Right lobe of liver (tissue), 6 donors: ENCODE measurements at regions not wholly inside any gene's neighbourhood (a gene's known extent, or its start where the extent isn't known, plus 50 kb on each side); places are given as distances from the start of the nearest gene placed in this dataset.
A peak's percentile ranks its signal among the peaks of the same experiment; 100 is the strongest.

Source experiments
- ATAC-seq, 4 donors: fragments of 200-7000 bp; cut with Tn5 transposase; one replicate each; pipeline ENCODE4 v1.9.1; 2020; ENCODE audit warnings: mild to moderate bottlenecking in 4 of 4, moderate library complexity in 4 of 4
- DNase-seq, 3 donors: peaks; one replicate each; pipeline ENCODE4 v3.0.0-alpha.2; 2020
- H3K27ac ChIP-seq, 3 donors: fragments of 200-600 bp; one replicate each; pipeline ENCODE4 v1.8.0; 2022
- H3K27me3 ChIP-seq, 2 donors: fragments of 200-600 bp; one replicate each; pipeline ENCODE4 v1.8.0; 2022
- H3K36me3 ChIP-seq, 4 donors: fragments of 200-600 bp; sonication (generic) in 1 of 4; one replicate each; pipeline versions ENCODE4 v1.5.1 to v1.8.0; 2017 to 2022; ENCODE audit warnings: control low read depth in 1 of 4
- H3K4me1 ChIP-seq, 4 donors: fragments of 200-600 bp; sonication (generic) in 1 of 4; one replicate each; pipeline versions ENCODE4 v1.5.1 to v1.8.0; 2017 to 2022; ENCODE audit warnings: control low read depth in 1 of 4
- H3K4me3 ChIP-seq, 3 donors: fragments of 200-600 bp; one replicate each; pipeline ENCODE4 v1.8.0; 2022
- H3K9me3 ChIP-seq, 4 donors: fragments of 200-600 bp; sonication (generic) in 1 of 4; one replicate each; pipeline versions ENCODE4 v1.5.1 to v1.8.0; 2017 to 2022; ENCODE audit warnings: control low read depth in 1 of 4
- CTCF ChIP-seq, 4 donors: fragments of 200-600 bp in 3 of 4; fragments of 450-650 bp in 1 of 4; IDR thresholded peaks; one replicate each; pipeline versions ENCODE4 v1.5.1 to v1.8.0; 2016 to 2022; ENCODE audit warnings: antibody characterized with exemption in 4 of 4, mild to moderate bottlenecking in 2 of 4
- POLR2A ChIP-seq: fragments of 450-650 bp; IDR thresholded peaks from one replicate; pipeline ENCODE4 v1.6.1; 2017; ENCODE audit warnings: antibody characterized with exemption, mild to moderate bottlenecking
- WGBS: methylation state at CpG from one replicate; pipeline ENCODE4 v1.1.6; 2018; ENCODE audit warnings: low coverage, low lambda C conversion rate; ENCODE audit not compliant: insufficient coverage; ENCODE audit errors: missing lambda C conversion rate; 5-methylcytosine and 5-hydroxymethylcytosine counted together
- intact Hi-C, 2 donors: fragments of 100-400 bp; cut with DNase I; formaldehyde crosslinking; loops; one replicate each; pipeline versions ENCODE4 v1.11.2 to v1.14.1; 2022
- donor health status: DM: no; HTN: yes; CAD: no.
- donor health status: DM: no; HTN: no; CAD: no.
- donor health status: DM: no; HTN: no; CAD: no.
- donor health status: DM: no; HTN: yes; CAD: no.
- donor health status: DM: no; HTN: yes; CAD: no.

- 43% methylated on average over 1 of the region's 1 CpG for WGBS
- Histone ChIP-seq H3K27me3 (no peaks in the 10 kb centered on the region), H3K4me3 (no peak overlapping the region), H3K9me3 (no peaks in the 10 kb centered on the region), H3K4me1 (no peaks in the 10 kb centered on the region), H3K27ac (no peak overlapping the region), H3K36me3 (no peaks in the 10 kb centered on the region)
- ATAC-seq (no peak), DNase-seq (no peak)
- TF ChIP-seq POLR2A: no peak
- TF ChIP-seq CTCF (IDR thresholded peaks at IDR 0.05): no peak
- intact Hi-C loops: no loop called here
These were observed 296.9 kb upstream of the CYRIA start for GRCh38 chr2:16962505-16962904.

GRCh38 chr2:16960579-16960978 lies 294.9 kb upstream of the CYRIA start:
- no peaks in the 10 kb centered on the region for H3K27me3 ChIP-seq
- H3K27ac ChIP-seq: no peak overlapping the region
- no peak for DNase-seq
- no peak overlapping the region for H3K4me3 ChIP-seq
- no peaks in the 10 kb centered on the region for H3K36me3 ChIP-seq
- ATAC-seq: no peak
- no peaks in the 10 kb centered on the region for H3K9me3 ChIP-seq
- TF ChIP-seq CTCF (IDR thresholded peaks at IDR 0.05) (no peak), POLR2A (no peak)
- intact Hi-C loops: no loop called here
- WGBS: 63% methylated on average over 3 of the region's 3 CpGs
- no peaks in the 10 kb centered on the region for H3K4me1 ChIP-seq

GRCh38 chr2:16958266-16958665 lies 292.6 kb upstream of the CYRIA start:
- WGBS: 50% methylated on average over 4 of the region's 4 CpGs
- Histone ChIP-seq H3K9me3 (no peaks in the 10 kb centered on the region), H3K27me3 (no peaks in the 10 kb centered on the region), H3K36me3 (no peaks in the 10 kb centered on the region), H3K27ac (no peak overlapping the region), H3K4me3 (no peak overlapping the region), H3K4me1 (no peaks in the 10 kb centered on the region)
- DNase-seq: no peak
- TF ChIP-seq CTCF (IDR thresholded peaks at IDR 0.05) (no peak), POLR2A (no peak)
- no peak for ATAC-seq
- intact Hi-C loops: no loop called here

- intact Hi-C loops: no loop called here
- H3K4me1 ChIP-seq: peaks cover 0 to 3% (median 0%) of the 10 kb centered on the region in 4 donors
- WGBS: 57% methylated on average over 1 of the region's 1 CpG
- H3K9me3 ChIP-seq: no peaks in the 10 kb centered on the region
- H3K4me3 ChIP-seq: no peak overlapping the region
- no peaks in the 10 kb centered on the region for H3K36me3 ChIP-seq
- TF ChIP-seq CTCF (IDR thresholded peaks at IDR 0.05) (no peak), POLR2A (no peak)
- H3K27me3 ChIP-seq: no peaks in the 10 kb centered on the region
- peak in 3 of 4 donors; percentile 39 to 51 (median 50) for ATAC-seq
- H3K27ac ChIP-seq: no peak overlapping the region
- DNase-seq: no peak
These were observed 287.2 kb upstream of the CYRIA start for GRCh38 chr2:16952805-16953204.

- ATAC-seq (no peak), DNase-seq (no peak)
- no peak for TF ChIP-seq CTCF (IDR thresholded peaks at IDR 0.05)
- no peak for TF ChIP-seq POLR2A
- no peaks in the 10 kb centered on the region for H3K36me3 ChIP-seq
- peaks cover 0 to 3% (median 0%) of the 10 kb centered on the region in 4 donors for H3K4me1 ChIP-seq
- no peaks in the 10 kb centered on the region for H3K27me3 ChIP-seq
- intact Hi-C loops: no loop called here
- no peak overlapping the region for H3K27ac ChIP-seq
- no peaks in the 10 kb centered on the region for H3K9me3 ChIP-seq
- no peak overlapping the region for H3K4me3 ChIP-seq
These were observed 286.7 kb upstream of the CYRIA start for GRCh38 chr2:16952368-16952767.
